ENCODE measurements at regions not wholly inside any gene's neighbourhood (a gene's known extent, or its start where the extent isn't known, plus 50 kb on each side); places are given as distances from the start of the nearest gene placed in this dataset.

- TF ChIP-seq ZNF512B (CRISPR knock-in tag; IDR thresholded peaks at IDR 0.05; ENCODE audit: borderline replicate concordance) (no peak), MIXL1 (CRISPR knock-in tag; IDR thresholded peaks at IDR 0.05) (0 out of 2 replicates have a peak, but pooled peaks have one; percentile 34), KDM5B (CRISPR knock-in tag; IDR thresholded peaks at IDR 0.05; ENCODE audit: borderline replicate concordance) (no peak), GATAD1 (CRISPR knock-in tag; IDR thresholded peaks at IDR 0.05) (no peak)
Measured at GRCh38 chr18:48475635-48476549, 62.9 kb upstream of the CTIF start (continued).

- ATAC-seq: no peak
- no TSS peak for BruUV-seq (replicated peaks)
- in situ Hi-C loops (cut with HindIII; ENCODE audit: extremely low pct_ligation_motif_present, low pct_unique_long_range_greater_than_20kb) (loop anchor here (5.0 to 10.0 kb wide), 3 partner anchors 101 to 188 kb away; no protein-coding TSS in a partner anchor), intact Hi-C loops (cut with micrococcal nuclease; ENCODE audit: unreplicated experiment) (no loop called here)
- Histone ChIP-seq H3K27me3 (ENCODE audit: control insufficient read depth in 1 of 2, insufficient read depth in 2 of 2, low read length in 2 of 2) (peaks cover 0 to 3% of the 10 kb centered on the region in 2 experiments; a peak in 2 of 5 replicates), H3K4me3 (replicated peaks in 1 of 3; ENCODE audit: insufficient read depth in 1 of 3, low read depth in 2 of 3, low read length in 3 of 3) (no peak overlapping the region), H3K4me1 (ENCODE audit: insufficient read depth, low read length) (peaks cover 29% of the 10 kb centered on the region), H4K20me1 (ENCODE audit: insufficient read depth, low read length) (no peaks in the 10 kb centered on the region), H3K9me3 (ENCODE audit: low read length) (no peaks in the 10 kb centered on the region), H2AFZ (ENCODE audit: low read length) (no peak overlapping the region), H3K36me3 (replicated peaks in 1 of 2; ENCODE audit: control insufficient read depth in 1 of 2, insufficient read depth in 2 of 2, low read length in 2 of 2) (no peaks in the 10 kb centered on the region), H3K27ac (ENCODE audit: extremely low read length, insufficient read depth, low read length) (no peak overlapping the region), H3K79me2 (ENCODE audit: insufficient read depth, low read length) (no peaks in the 10 kb centered on the region), H3K4me2 (ENCODE audit: low read depth, low read length) (no peak overlapping the region), H3K9ac (ENCODE audit: insufficient read depth, low read depth, low read length) (no peak overlapping the region)
- FAIRE-seq: no peak
- no peak for DNase-seq (ENCODE audit: low spot score)
- 60% methylated on average over 1 of the region's 1 CpG for WGBS (ENCODE audit: low lambda C conversion rate)
- POLR2A ChIA-PET: interaction anchor here (1.4 kb wide), 1 partner anchor 65 kb away, joined by 3 read pairs; the partner anchor contains the start of gene CTIF
- CTCF ChIA-PET (ENCODE audit: low intra/inter-chr PET ratio, low total read pairs): no interaction called here
- TF ChIP-seq BCL6 (CRISPR knock-in tag; IDR thresholded peaks at IDR 0.05) (no peak), SRF (IDR thresholded peaks at IDR 0.05; ENCODE audit: low read depth, low read length) (no peak), NFE2 (CRISPR knock-in tag; IDR thresholded peaks at IDR 0.05) (no peak), ZNF318 (CRISPR knock-in tag; IDR thresholded peaks at IDR 0.05) (no peak), KLF9 (CRISPR knock-in tag; IDR thresholded peaks at IDR 0.05; ENCODE audit: low read depth) (no peak), ZNF788 (CRISPR knock-in tag; IDR thresholded peaks at IDR 0.05; ENCODE audit: borderline replicate concordance) (no peak), DDIT3 (CRISPR knock-in tag; IDR thresholded peaks at IDR 0.05) (no peak)
Measured at GRCh38 chr18:48473816-48474215, 64.6 kb upstream of the ZBTB7C start.

All from HepG2 (cell line).